Heart left ventricle (tissue), 13 donors: ENCODE measurements at regions not wholly inside any gene's neighbourhood (a gene's known extent, or its start where the extent isn't known, plus 50 kb on each side); places are given as distances from the start of the nearest gene placed in this dataset.

ENCODE experiments used
- CTCF ChIP-seq, 12 donors: fragments of 200-600 bp; sonication (generic) in 4 of 12; IDR thresholded peaks; one replicate each; pipeline versions ENCODE4 v1.5.0 to v1.8.0; 2018 to 2022; ENCODE audit warnings: antibody characterized with exemption in 12 of 12, mild to moderate bottlenecking in 5 of 12
- POLR2A ChIP-seq, 2 donors: fragments of 450-650 bp; IDR thresholded peaks; one replicate each; pipeline ENCODE4 v1.6.1; 2017; ENCODE audit warnings: antibody characterized with exemption in 2 of 2, mild to moderate bottlenecking in 2 of 2, moderate library complexity in 2 of 2
- donor health status: ischemic (EF 13 %, LVEDD 7.1; RV severe dilation, severe dysfunction).
- donor health status: DM: no; HTN: yes; CAD: no.
- donor health status: DM: no; HTN: no; CAD: no.
- donor health status: ischemic (EF 25% LVEDD 6.9; RV normal size, moderate dysfunction).
- donor health status: ischemic (EF 25% LVEDD 5.7; RV mildly dilated, moderate dysfunction).
- donor health status: ischemic (EF 35%, LVEDD 5.7; RV mildly dilated, moderate dysfunction).
- donor health status: nonischemic (EF 11% LVEDD 7.7; RV severe dilation, severe dysfunction).
- donor health status: DM: yes; HTN: yes; CAD: no.
- donor health status: PGD.
- donor health status: ischemic (EF 29% LVEDD 5.4; RV normal size, mild dysfunction).
- donor health status: nonischemic (EF 23%, LVEDD 6.1; RV moderate dilation, normal function).

- TF ChIP-seq CTCF (IDR thresholded peaks at IDR 0.05) (no peak), POLR2A (IDR thresholded peaks at IDR 0.05) (no peak)
These were observed 167.0 kb upstream of the HAAO start for GRCh38 chr2:42959234-42960001.
